ENCODE measurements at regions not wholly inside any gene's neighbourhood (a gene's known extent, or its start where the extent isn't known, plus 50 kb on each side); places are given as distances from the start of the nearest gene placed in this dataset.

DNA sequence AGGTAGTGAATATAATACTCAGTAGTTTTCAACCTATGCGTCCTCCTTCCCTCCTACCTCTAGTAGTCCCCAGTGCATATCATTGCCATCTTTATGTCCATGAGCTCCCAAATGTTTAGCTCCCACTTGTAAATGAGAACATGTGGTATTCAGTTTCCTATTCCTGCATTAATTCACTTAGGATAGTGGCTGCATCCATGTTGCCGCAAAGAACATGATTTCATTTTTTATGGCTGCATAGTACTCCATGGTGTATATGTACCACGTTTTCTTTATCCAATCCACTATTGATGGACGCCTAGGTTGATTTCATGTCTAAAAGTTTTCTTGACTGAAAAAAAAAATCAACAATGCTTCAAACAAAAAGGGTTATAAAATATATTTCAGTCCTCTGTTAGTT, 303.4 kb upstream of the SGCG start:
- TF ChIP-seq, protein P1, sequence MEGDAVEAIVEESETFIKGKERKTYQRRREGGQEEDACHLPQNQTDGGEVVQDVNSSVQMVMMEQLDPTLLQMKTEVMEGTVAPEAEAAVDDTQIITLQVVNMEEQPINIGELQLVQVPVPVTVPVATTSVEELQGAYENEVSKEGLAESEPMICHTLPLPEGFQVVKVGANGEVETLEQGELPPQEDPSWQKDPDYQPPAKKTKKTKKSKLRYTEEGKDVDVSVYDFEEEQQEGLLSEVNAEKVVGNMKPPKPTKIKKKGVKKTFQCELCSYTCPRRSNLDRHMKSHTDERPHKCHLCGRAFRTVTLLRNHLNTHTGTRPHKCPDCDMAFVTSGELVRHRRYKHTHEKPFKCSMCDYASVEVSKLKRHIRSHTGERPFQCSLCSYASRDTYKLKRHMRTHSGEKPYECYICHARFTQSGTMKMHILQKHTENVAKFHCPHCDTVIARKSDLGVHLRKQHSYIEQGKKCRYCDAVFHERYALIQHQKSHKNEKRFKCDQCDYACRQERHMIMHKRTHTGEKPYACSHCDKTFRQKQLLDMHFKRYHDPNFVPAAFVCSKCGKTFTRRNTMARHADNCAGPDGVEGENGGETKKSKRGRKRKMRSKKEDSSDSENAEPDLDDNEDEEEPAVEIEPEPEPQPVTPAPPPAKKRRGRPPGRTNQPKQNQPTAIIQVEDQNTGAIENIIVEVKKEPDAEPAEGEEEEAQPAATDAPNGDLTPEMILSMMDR (IDR thresholded peaks at IDR 0.05): no peak
- no peak for TF ChIP-seq SIN3A (IDR thresholded peaks at IDR 0.05; ENCODE audit: borderline replicate concordance, low read depth, low read length)
- no peak for TF ChIP-seq FOXM1 (IDR thresholded peaks at IDR 0.05; ENCODE audit: low read depth)
- no peak for TF ChIP-seq TCF12 (IDR thresholded peaks at IDR 0.05)
- no peak for TF ChIP-seq RAD21 (IDR thresholded peaks at IDR 0.05; ENCODE audit: low read length)
- TF ChIP-seq, protein P2, sequence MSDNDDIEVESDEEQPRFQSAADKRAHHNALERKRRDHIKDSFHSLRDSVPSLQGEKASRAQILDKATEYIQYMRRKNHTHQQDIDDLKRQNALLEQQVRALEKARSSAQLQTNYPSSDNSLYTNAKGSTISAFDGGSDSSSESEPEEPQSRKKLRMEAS (IDR thresholded peaks at IDR 0.05; ENCODE audit: low read depth): no peak
- no peak for TF ChIP-seq TAF1 (IDR thresholded peaks at IDR 0.05; ENCODE audit: borderline replicate concordance, low read depth, low read length)
- no peak for TF ChIP-seq POLR2AphosphoS5 (IDR thresholded peaks at IDR 0.05; ENCODE audit: low read depth, low read length)
- TF ChIP-seq EP300 (IDR thresholded peaks at IDR 0.05; ENCODE audit: borderline replicate concordance in 1 of 2, low read depth in 1 of 2, low read length in 1 of 2): no peak
- no peak for TF ChIP-seq USF2 (IDR thresholded peaks at IDR 0.05; ENCODE audit: borderline replicate concordance, low read depth, low read length)
- no peak for TF ChIP-seq IRF3 (IDR thresholded peaks at IDR 0.05; ENCODE audit: low read depth, low read length)
- TF ChIP-seq, protein P3, sequence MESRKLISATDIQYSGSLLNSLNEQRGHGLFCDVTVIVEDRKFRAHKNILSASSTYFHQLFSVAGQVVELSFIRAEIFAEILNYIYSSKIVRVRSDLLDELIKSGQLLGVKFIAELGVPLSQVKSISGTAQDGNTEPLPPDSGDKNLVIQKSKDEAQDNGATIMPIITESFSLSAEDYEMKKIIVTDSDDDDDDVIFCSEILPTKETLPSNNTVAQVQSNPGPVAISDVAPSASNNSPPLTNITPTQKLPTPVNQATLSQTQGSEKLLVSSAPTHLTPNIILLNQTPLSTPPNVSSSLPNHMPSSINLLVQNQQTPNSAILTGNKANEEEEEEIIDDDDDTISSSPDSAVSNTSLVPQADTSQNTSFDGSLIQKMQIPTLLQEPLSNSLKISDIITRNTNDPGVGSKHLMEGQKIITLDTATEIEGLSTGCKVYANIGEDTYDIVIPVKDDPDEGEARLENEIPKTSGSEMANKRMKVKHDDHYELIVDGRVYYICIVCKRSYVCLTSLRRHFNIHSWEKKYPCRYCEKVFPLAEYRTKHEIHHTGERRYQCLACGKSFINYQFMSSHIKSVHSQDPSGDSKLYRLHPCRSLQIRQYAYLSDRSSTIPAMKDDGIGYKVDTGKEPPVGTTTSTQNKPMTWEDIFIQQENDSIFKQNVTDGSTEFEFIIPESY (IDR thresholded peaks at IDR 0.05; ENCODE audit: borderline replicate concordance, low read depth): no peak
- no peak for TF ChIP-seq EZH2phosphoT487 (IDR thresholded peaks at IDR 0.05; ENCODE audit: borderline replicate concordance, low read depth)

Data from SK-N-SH (cell line).